NT2/D1 (cell line): ENCODE measurements at regions not wholly inside any gene's neighbourhood (a gene's known extent, or its start where the extent isn't known, plus 50 kb on each side); places are given as distances from the start of the nearest gene placed in this dataset.
"Not testable (repeated sequence)": the region's sequence is repeated elsewhere in the genome, so short reads cannot be mapped to it uniquely, and the experiment has no call there.

Experiments
- YY1 ChIP-seq: IDR thresholded peaks from 2 replicates; pipeline ENCODE4 v1.6.1; 2011; ENCODE audit not compliant: insufficient read length, insufficient read depth
- ZNF274 ChIP-seq: IDR thresholded peaks from 2 replicates; pipeline ENCODE4 v1.6.1; 2011; ENCODE audit warnings: mild to moderate bottlenecking, low read depth, low read length

GRCh38 chr1:83117030-83117429, 881.9 kb downstream of the TTLL7 start:
- not testable (repeated sequence) for TF ChIP-seq ZNF274, YY1
